ENCODE measurements at regions not wholly inside any gene's neighbourhood (a gene's known extent, or its start where the extent isn't known, plus 50 kb on each side); places are given as distances from the start of the nearest gene placed in this dataset.
"Not testable (repeated sequence)": the region's sequence is repeated elsewhere in the genome, so short reads cannot be mapped to it uniquely, and the experiment has no call there.

- DNase-seq = no peak
These were observed 201.3 kb downstream of the SLITRK6 start for GRCh38 chr13:85597790-85598500.

- DNase-seq = no peak
These were observed 207.0 kb downstream of the SLITRK6 start for GRCh38 chr13:85592211-85592610.

GRCh38 chr13:85590231-85590931 is 208.8 kb downstream of the SLITRK6 start:
- DNase-seq = no peak

GRCh38 chr13:85589021-85589420 is 210.2 kb downstream of the SLITRK6 start:
- DNase-seq = no peak

GRCh38 chr13:85588359-85588758 is 210.9 kb downstream of the SLITRK6 start:
- no peak for DNase-seq

GRCh38 chr13:85586856-85587255 is 212.4 kb downstream of the SLITRK6 start:
- DNase-seq = no peak

GRCh38 chr13:85586422-85586831 is 212.8 kb downstream of the SLITRK6 start:
- DNase-seq = no peak

GRCh38 chr13:85582890-85583289 is 216.3 kb downstream of the SLITRK6 start:
- no peak for DNase-seq

- DNase-seq = no peak
These were observed 224.1 kb downstream of the SLITRK6 start for GRCh38 chr13:85575110-85575509.

- DNase-seq = no peak
These were observed 231.3 kb downstream of the SLITRK6 start for GRCh38 chr13:85567909-85568308.

GRCh38 chr13:85565652-85566051 is 233.6 kb downstream of the SLITRK6 start:
- DNase-seq = no peak

GRCh38 chr13:85564598-85564997 is 234.6 kb downstream of the SLITRK6 start:
- DNase-seq = no peak

- DNase-seq = no peak
These were observed 236.9 kb downstream of the SLITRK6 start for GRCh38 chr13:85562282-85562681.

- DNase-seq = no peak
These were observed 241.3 kb downstream of the SLITRK6 start for GRCh38 chr13:85557691-85558467.

- DNase-seq = no peak
These were observed 248.2 kb downstream of the SLITRK6 start for GRCh38 chr13:85551012-85551411.

- DNase-seq = no peak
These were observed 249.4 kb downstream of the SLITRK6 start for GRCh38 chr13:85549819-85550218.

GRCh38 chr13:85548845-85549244 is 250.4 kb downstream of the SLITRK6 start:
- not testable (repeated sequence) for DNase-seq

GRCh38 chr13:85545771-85546170 is 253.4 kb downstream of the SLITRK6 start:
- DNase-seq = no peak

- DNase-seq = no peak
These were observed 254.5 kb downstream of the SLITRK6 start for GRCh38 chr13:85544756-85545155.

GRCh38 chr13:85543144-85543543 is 256.1 kb downstream of the SLITRK6 start:
- no peak for DNase-seq

GRCh38 chr13:85541476-85541875 is 257.7 kb downstream of the SLITRK6 start:
- DNase-seq = no peak

GRCh38 chr13:85538957-85539356 is 260.3 kb downstream of the SLITRK6 start:
- DNase-seq = no peak

- no peak for DNase-seq
These were observed 261.6 kb downstream of the SLITRK6 start for GRCh38 chr13:85537601-85538000.

GRCh38 chr13:85536706-85537105 is 262.5 kb downstream of the SLITRK6 start:
- DNase-seq = no peak
